ENCODE measurements at regions not wholly inside any gene's neighbourhood (a gene's known extent, or its start where the extent isn't known, plus 50 kb on each side); places are given as distances from the start of the nearest gene placed in this dataset.

DNA sequence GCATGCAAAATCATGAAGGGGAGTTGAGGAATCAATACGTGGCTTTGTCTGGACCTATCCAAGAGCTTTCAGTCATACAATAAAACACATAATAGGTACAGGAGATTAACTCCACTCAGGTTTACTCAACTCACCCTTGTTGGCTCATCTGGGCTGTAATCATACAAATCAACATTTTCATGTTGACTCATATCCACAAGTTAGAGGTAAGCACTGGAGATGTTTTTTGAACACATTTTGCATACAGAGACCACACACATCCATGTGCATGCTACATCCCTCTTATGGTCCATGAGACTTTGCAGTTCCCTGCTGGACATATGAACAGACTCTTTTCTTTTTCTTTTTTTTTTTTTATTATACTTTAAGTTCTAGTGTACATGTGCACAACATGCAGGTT lies 336.9 kb upstream of the PIK3C3 start:
- no peak for DNase-seq

DNA sequence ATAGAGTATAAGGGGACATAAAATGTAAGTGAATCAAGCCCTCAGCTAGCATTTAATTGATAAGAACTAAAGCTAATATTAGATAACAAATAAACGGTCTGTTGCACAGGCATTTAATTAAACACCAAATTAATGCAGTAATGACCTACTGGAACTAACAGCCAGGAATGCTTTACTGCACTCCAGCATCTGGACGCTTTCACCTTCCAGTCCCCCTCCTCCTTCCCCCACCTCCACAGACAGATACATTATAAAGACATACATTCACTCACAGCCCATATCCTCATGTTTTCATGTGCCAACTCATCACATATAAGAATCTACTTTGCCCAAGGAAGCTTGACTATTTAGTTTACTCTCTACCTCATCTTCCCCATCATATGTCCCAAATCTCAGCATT lies 337.4 kb upstream of the PIK3C3 start:
- no peak for DNase-seq

DNA sequence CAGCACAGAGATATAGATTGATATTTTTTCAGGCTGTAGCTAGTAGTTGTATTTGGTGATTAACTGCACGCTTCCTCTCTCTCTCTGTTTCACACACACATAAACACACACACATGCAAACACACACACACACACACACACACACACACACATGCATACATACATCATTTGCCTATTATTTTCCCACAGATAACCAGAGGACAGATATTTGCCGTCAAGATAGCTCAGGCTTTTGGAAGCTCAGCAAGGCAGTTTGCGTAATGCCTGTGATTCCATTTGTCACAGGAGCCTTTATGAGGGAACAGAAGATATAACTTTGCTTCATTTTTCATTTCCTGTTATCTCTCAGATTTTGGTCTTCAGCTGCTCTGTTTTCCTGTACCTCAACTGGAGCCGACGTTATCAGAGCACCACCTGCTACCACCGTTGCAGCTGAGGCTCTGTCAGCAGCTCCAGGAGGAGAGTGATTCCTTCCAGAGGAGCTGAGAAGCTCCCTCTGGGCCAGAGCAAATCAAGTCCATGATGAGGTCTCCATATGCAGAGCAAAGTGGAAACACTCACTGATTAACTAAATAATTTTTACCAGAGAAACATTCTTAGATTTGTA lies 341.9 kb upstream of the PIK3C3 start:
- DNase-seq = no peak

DNA sequence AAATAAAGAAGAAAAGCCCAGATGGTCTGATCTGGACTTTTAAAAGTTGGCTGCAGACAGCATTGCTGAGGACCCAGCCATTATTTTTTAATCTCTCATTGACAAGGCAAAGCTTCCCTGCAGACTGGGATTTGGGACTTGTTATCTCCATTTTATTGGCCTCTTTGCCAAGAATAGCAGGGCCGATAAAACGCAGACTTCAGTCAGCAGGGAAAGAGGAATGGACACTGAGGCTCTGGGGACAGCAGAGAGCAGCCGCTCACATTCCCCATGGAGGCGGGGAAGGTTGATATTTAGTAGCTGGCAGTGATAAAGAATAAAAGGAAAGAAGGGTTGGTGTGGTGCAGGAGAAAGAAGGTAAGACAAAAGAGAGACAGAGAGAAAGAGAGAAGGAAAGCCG lies 350.1 kb upstream of the PIK3C3 start:
- no peak for DNase-seq

DNA sequence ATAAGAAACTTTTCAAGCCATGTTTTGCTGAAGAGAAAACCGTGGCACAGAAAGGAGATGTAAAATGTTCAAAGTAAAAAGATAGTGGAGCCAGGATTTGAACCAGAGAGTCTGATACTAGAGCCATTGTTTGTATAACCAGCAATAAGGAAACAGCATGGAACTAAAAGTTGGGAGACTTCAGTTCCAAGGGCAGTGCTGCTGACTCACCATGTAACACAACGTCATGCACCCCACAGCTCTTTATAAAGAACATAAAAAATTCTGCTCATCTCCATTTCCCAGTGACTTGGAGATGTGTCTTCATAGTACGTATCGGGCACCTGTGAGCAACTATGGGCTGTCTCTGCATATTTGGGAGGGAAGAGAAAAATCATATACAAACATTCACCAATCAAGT lies 353.0 kb upstream of the PIK3C3 start:
- DNase-seq = no peak

DNA sequence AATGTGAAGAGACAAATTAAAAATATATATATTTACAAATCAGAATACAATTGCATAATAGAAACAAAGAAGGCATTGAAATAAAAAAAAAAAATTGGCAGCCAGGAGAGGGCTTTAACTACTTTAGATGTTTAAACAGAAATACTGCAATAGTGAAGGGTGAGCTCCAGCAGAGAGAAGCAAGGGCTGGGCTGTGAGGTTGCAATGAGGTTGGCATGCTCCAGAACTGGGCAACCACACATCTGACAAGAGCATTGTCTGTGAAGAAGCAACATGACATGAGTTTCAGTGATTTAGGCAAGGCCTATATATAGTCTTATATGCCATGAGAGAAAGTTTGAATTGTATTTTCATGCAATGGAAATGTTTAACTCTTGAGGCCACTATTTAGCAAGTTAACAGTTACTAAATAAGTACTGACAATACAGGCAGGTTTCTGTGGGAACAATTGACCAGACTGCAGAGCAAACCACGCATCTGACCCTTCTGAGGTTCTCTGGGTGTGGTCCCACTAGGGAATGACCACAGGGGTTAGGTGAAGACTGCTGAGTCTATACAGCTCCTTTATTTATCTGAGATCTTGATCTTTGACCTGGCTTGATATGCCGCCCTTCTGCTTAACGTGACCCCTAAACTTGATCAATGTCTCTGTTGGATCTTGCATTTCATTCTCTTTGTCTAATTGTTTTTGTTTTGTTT lies 354.2 kb upstream of the PIK3C3 start:
- no peak for DNase-seq

DNA sequence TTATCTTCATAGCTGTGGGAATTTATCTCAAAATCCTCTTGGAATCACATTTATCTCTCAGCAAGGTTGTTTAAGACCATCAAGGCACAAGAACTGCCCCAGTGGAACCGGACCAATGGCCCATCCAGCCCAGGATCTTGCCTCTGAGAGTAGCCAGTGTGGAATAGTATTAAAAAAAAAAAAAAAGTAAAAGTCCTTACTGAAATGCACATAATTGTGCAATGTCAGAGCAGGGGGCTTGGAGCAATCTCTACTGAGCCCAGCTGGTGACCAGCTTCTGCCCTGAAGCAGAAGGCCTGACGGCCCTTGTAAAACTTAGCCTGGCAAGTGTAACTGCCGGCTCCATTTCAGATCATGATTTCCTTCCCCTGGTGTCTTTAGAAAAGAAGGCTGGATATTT lies 355.6 kb upstream of the PIK3C3 start:
- DNase-seq = no peak

DNA sequence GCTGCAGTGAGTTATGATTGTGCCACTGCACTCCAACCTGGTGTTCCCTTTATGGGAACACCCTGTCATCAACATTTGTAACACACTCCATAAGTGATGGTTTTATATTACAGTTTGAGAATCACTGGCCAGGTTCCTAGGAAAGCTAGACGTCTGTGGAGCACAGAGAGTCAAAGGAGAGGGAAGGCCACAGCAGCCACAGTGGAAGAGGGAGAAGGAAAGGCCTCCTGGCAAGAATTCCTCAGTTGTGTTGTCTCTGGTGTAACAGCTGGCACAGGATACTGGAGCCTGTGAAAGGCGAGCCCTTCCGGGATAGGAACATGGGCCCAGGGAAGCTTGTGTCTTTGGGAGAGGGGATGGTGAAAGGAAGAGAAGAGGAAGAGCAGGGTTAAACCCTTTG lies 360.5 kb upstream of the PIK3C3 start:
- DNase-seq = no peak

DNA sequence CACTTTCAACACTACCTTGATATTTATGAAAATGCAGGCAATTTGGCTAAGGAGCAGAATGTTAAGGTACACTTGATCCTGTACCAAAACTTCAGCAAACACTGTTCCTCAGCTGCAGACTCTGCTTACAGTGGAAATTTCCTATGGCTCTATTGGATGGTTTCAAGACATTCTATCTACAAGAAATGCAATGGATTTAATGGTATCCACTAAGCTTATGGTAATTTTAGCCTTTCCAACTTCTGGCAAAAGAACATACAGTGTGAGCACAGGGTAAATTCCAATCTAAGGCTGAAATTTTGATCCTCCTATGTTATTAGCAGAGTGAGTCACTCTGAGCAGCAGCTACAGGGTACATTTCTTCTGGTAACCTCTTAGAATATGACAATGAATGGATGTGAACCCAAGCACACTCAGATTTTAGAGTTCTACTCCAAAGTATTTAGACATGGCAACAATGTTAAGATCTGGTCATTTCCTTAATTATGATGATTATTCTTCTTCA lies 361.8 kb upstream of the PIK3C3 start:
- no peak for DNase-seq

DNA sequence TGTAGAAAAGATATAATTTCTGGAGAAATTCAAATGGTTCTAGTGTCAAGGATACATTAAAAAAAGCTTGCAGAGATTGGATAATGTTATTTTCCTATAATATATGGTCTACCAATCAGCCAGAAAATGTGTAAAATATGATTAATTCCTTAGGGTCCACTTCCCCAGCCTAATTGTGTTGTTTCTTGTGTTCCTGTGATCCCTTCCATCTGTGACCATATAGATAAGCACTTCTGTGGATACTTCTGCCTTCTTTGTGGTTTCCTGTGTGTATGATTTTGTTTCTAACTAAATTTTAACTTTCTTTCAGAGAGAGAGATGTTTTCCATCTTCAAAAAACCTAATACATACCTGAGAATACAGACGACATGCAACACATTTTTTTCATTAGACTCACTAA lies 367.1 kb upstream of the PIK3C3 start:
- no peak for DNase-seq

DNA sequence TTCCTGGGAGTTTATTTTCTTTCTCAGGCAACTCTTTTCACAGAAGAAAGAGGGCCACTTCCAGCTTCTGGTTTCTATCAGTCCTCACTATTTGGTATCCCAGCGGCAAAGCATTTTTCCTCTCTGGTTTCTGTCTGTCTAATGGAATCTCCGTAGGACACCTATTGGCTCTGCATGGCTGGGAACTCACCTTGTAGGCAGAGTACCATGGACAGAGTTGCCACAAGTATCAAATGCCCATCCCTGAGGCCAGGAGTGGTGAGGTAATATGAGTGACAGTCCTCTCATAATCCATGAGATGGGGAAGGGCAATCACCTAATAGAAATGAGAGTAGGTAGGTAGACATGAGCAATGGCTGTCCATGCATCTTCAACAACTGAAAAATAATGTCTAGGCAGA lies 369.5 kb upstream of the PIK3C3 start:
- DNase-seq = no peak

DNA sequence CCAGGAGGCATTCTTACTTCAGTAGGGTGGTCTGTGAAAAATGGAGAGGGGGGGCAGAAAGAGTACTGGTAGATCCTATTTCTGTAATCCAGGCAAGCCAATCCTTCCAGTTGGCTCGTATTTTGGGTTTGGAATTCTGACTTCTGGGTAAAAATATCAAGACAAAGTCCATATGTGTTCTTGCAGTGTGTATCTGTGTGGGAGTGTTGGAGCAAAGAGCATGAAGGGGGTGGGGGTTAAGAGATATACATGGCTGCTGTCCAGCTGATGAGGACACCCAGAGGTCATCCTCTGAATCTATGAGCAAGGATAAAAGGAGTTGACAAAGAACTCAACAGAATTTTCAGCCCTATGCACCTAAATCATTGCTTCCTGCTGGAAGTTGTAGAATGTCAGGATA lies 375.8 kb upstream of the PIK3C3 start:
- no peak for DNase-seq

DNA sequence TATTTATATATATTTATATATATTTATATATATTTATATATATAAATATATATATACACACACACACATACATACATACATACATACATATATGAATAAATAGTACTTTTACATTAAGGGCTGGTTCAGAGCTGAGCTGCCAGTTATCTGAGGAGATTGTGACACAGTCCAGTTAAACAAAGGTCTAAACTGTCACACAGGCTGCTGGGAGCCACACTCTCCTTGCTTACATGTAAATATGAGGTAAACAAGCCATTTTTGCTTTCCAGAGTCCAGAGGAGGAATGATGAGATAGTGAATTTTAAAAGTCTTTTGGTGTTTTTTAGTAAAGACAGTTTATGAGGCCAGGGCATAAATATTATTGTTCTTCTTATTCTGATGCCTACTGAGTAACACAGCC lies 377.5 kb upstream of the PIK3C3 start:
- DNase-seq = no peak

DNA sequence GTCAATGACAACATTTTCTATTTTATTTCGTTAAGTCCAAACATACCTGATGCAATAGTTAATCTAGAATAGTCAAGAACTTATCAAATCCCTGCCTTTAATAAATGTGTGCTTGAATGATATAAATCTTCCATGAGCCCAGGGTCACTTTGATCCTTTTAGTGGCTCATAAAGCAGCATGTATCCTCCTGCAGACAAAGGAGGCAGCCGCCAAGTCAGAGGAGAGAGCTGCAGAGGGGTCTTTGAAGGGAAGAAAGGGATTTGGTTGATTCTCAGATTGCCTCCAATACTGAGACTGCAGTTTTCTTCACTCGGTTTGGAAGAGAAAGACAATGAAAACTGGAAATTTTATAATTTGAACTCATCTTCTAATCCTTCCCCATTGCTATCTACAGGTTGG lies 378.4 kb upstream of the PIK3C3 start:
- DNase-seq = no peak

DNA sequence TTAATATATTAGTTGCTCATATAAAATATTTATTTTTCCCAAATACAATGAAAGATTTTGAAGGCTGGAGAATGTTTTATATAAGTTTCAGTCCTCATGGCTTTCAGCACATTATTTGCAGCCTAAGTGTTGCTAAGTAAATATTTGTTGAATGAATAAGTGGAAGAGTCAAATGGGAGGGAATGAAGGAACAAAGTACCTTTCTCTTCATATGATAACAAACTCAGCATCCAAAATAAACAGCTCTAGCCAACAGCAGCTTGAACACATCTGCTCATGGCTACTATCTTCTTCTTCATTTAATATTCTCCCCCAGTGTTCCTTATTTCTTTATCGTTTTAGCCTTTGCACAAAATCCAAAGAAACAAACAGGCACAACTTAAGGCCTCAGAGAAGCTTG lies 385.2 kb upstream of the PIK3C3 start:
- DNase-seq = no peak

DNA sequence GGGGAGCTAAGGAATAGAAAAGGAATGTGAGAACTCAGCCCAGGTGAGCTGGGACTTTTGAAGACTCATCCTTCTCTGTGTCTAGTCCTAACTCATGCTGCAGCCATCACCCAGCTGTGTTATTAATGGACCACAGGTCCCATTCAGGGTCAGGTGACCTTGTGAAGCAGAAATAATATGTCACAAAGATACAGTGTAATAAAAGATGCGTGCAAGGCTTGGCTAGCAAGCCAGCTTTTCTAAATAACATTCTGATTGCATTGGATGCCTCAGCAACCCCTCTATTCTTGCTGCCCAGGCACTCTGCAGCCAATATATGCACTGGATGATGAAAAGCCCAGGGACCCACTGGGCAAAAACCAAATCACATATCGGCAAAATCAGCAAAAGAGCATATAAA lies 393.1 kb upstream of the PIK3C3 start:
- no peak for DNase-seq

DNA sequence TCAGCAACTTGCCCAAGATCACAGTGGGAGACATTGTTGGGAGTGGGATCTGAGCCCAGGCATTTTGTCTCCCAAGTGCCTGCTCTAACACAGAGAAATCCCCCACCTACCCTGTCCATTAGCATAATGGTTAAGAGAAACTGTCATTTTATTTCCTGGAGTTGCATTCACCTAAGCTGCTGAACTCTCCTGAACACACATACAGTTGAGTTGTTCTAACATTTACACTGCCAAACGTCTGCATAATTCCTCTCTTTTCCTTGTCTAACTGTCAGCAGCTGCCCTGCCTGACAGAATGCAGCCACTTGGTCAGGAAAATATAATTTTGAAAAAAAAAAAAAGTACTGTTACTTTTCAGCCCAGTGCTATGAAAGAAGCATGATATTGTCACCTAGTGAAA lies 396.3 kb upstream of the PIK3C3 start:
- no peak for DNase-seq

DNA sequence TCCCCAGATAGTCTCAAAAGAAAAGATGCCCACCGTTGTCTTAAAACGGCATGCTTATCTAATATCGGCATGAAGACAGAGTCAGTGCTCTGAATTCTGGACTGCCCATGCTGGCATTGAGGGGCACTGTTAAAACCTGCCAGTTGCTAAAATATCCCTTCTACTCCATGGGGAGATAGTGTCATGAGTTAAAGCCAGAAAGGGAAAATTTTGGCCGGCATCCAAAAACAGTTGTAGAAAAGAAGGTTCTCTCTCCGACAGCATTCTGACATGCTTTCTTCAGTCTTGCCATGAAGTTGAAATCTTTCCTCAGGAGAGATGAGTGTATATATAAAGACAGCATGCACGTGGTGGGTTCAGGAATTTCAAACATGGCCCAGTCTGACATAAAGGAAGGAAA lies 401.3 kb upstream of the PIK3C3 start:
- no peak for DNase-seq

DNA sequence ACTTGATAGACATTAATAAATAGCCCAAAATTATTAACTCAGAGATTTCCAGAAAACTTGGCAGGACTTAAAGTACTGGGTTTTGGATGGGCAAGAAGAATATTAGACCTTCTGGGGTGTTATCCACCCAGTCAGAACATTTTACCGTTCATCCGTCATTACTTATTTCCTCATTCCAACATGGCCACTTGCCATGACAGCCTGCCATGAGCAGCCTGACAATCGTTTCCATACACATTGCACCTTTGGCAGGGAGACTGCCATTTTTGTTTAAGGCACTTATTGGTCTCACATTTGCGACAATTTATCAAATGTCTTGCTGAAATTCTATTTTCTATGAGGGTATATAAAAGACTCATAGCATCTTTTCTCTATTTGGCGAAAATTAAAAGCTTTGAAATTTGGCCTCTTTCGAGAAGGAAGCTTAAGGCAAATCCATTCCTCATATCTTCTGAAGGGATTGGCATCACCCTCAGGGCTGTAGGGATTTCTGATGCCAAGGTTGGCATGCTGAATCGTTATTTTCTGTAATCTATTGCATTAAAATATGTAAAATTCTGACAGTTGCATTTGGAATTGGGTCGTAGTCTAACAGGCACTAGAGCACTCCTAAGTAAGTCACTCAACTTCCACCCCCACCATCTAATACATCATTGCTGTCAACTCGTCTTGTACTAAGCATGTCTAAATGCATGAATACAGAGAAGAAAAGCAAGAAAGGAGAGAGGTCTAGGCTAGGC lies 406.3 kb upstream of the PIK3C3 start:
- DNase-seq = no peak

DNA sequence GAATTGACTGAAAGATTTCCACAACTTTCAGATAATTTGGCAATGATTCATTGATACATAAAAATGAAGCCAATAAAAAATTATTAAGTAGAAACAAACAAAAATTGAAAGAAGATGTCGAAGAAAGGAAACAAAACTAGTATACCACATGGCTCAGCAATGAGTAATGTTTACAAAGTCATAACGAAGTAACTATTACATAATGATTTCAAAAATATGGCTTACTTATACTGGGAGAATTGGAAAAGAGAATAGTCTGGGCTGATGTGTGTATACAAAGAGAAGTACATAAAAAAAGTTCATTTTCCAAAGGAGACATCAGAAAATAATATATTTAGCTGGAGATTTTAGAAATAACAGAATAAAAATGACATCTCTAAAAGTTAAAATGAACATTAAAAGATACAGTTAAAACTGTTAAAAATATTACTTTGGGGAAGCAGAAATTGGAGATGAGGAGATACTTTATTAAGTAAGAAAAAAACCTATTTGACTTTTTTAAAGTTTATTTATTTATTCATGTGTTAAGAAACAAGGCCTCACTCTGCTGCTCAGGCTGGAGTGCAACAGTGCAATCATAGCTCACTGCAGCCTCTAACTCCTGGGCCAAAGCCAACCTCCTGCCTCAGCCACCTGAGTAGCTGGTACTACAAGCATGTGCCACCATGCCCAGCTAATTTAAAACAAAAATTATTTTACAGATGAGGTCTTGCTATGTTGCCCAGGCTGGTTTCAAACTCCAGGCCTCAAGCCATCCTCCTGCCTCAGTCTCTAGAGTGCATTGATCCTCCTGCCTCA lies 409.7 kb upstream of the PIK3C3 start:
- DNase-seq = no peak

DNA sequence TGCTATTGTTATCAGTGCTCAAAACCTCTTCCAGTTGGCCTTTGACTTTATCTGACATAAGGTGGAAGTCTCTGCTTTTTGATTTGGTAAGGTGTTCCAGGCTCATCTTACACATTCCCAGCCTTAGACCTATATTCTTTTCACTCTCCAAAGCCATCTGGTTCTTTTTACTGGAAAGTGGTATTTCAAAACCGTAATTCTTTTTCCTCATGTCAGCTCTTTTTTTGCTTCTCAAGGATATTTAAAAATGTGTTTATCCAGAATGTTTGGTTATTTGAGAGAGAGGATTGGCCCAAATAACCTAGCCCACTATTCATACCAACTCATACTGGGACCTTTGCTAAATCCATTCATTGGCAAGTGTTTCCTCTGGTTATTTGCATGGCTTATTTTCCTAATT lies 411.2 kb upstream of the PIK3C3 start:
- no peak for DNase-seq

DNA sequence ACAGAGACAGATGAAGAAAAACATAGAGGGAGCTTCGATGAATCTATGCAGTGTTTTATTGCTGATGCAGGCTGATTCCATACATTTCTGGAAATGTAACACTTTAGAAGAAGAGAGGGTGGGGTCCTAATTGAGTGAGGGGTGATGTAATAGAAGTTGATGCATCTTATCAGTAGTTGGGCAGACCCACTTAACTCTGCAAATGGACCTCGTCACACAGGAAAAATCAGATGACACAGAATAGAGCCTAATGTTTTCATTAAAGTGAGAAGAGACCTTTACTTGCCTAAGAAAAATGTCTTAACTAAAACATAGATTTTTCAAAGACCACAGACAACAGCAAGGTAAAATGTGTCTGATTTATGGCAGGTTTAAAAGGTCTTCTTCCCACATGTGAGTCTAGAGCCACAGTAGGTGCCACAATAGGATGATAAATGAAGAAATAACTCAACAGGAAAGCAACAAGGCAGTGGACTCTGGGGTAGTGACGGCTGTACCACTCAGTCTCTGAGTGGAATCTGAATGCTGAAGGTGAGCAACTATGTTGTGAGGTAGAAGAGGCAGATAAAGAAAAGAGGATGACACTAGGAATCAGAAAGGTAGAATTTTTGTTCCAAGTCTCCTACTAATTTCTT lies 414.7 kb upstream of the PIK3C3 start:
- no peak for DNase-seq

DNA sequence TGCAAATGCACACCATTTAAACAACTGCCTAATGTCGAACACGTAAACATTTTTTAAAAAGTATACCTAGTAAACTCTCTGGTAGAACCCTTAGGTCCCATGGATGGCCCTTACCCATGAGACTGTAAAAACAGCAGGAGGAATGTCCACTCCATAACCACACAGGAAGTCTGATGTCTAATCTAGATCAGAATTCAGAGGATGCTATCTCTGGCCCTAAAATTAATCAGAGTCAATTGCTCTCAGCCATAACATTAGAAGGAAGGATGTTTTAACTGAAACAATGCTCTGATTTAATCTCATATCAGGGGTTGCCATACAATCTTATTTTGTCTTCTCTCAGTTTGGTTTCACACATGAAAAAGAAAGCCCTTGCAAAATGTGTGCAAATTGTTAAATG lies 416.3 kb upstream of the PIK3C3 start:
- no peak for DNase-seq

Data from activated effector memory CD4-positive, alpha-beta T cell treated with anti-CD3 and anti-CD28 coated beads, Interleukin-2, amount 50 U/mL, for 16 hours (primary cell).